Stimulated activated CD4-positive, alpha-beta T cell treated with anti-CD3 and anti-CD28 coated beads, Interleukin-4, amount 100 ng/mL, for 1 hour (primary cell): ENCODE measurements at regions not wholly inside any gene's neighbourhood (a gene's known extent, or its start where the extent isn't known, plus 50 kb on each side); places are given as distances from the start of the nearest gene placed in this dataset.

Source experiments
- DNase-seq: peaks from one replicate; pipeline ENCODE4 v3.0.0-alpha.2; 2020

- no peak for DNase-seq
Measured at GRCh38 chr1:22288593-22289241, 145.8 kb upstream of the WNT4 start.

- DNase-seq = no peak
Measured at GRCh38 chr1:22289307-22289995, 146.6 kb upstream of the WNT4 start.

- no peak for DNase-seq
Measured at GRCh38 chr1:22290157-22290556, 147.3 kb upstream of the WNT4 start.

GRCh38 chr1:22290611-22291010, 147.7 kb upstream of the WNT4 start:
- DNase-seq = no peak

- DNase-seq = no peak
Measured at GRCh38 chr1:22291057-22291456, 148.2 kb upstream of the WNT4 start.

GRCh38 chr1:22291494-22291893, 148.6 kb upstream of the WNT4 start:
- no peak for DNase-seq

GRCh38 chr1:22292011-22292788, 149.3 kb upstream of the WNT4 start:
- no peak for DNase-seq

- DNase-seq = no peak
Measured at GRCh38 chr1:22295396-22295795, 152.5 kb upstream of the WNT4 start.

GRCh38 chr1:22295856-22296255, 153.0 kb upstream of the WNT4 start:
- DNase-seq = no peak

- no peak for DNase-seq
Measured at GRCh38 chr1:22296701-22297591, 154.0 kb upstream of the WNT4 start.

- no peak for DNase-seq
Measured at GRCh38 chr1:22297999-22298398, 153.7 kb upstream of the ZBTB40 start.

GRCh38 chr1:22303816-22304215, 147.8 kb upstream of the ZBTB40 start:
- DNase-seq = no peak

GRCh38 chr1:22309572-22309971, 142.1 kb upstream of the ZBTB40 start:
- no peak for DNase-seq

- DNase-seq = no peak
Measured at GRCh38 chr1:22311461-22311860, 140.2 kb upstream of the ZBTB40 start.

GRCh38 chr1:22313321-22313720, 138.3 kb upstream of the ZBTB40 start:
- no peak for DNase-seq

GRCh38 chr1:22314706-22315105, 136.9 kb upstream of the ZBTB40 start:
- no peak for DNase-seq

GRCh38 chr1:22315315-22316078, 136.2 kb upstream of the ZBTB40 start:
- DNase-seq = no peak

- DNase-seq = no peak
Measured at GRCh38 chr1:22317231-22317919, 134.3 kb upstream of the ZBTB40 start.

GRCh38 chr1:22317920-22318243, 133.8 kb upstream of the ZBTB40 start:
- no peak for DNase-seq

- DNase-seq = no peak
Measured at GRCh38 chr1:22318279-22318981, 133.2 kb upstream of the ZBTB40 start.

- DNase-seq = no peak
Measured at GRCh38 chr1:22319608-22320007, 132.0 kb upstream of the ZBTB40 start.
